Esophagus muscularis mucosa (tissue), 4 donors: ENCODE measurements at regions not wholly inside any gene's neighbourhood (a gene's known extent, or its start where the extent isn't known, plus 50 kb on each side); places are given as distances from the start of the nearest gene placed in this dataset.

Experiments used
- CTCF ChIP-seq, 3 experiments: fragments of 200-600 bp in 2 of 3; fragments of 450-650 bp in 1 of 3; sonication (generic) in 2 of 3; IDR thresholded peaks; one replicate each; pipeline ENCODE4 v1.5.1; 2017 to 2019; ENCODE audit warnings: antibody characterized with exemption in 3 of 3, mild to moderate bottlenecking in 2 of 3, moderate library complexity in 1 of 3
- EP300 ChIP-seq: sonication (generic); formaldehyde crosslinking; IDR thresholded peaks from one replicate; pipeline ENCODE4 v1.6.1; 2017; ENCODE audit warnings: antibody characterized with exemption
- POLR2A ChIP-seq: fragments of 450-650 bp; IDR thresholded peaks from one replicate; pipeline ENCODE4 v1.6.1; 2017; ENCODE audit warnings: antibody characterized with exemption, moderate library complexity, mild to moderate bottlenecking, low read depth
- POLR2AphosphoS5 ChIP-seq, 2 donors: sonication (generic); formaldehyde crosslinking; IDR thresholded peaks; one replicate each; pipeline ENCODE4 v1.6.1; 2017; ENCODE audit warnings: antibody characterized with exemption in 2 of 2

- TF ChIP-seq CTCF (IDR thresholded peaks at IDR 0.05) (no peak), EP300 (no peak), POLR2AphosphoS5 (IDR thresholded peaks at IDR 0.05) (no peak), POLR2A (no peak)
These were observed 281.0 kb downstream of the HINT1 start for GRCh38 chr5:130884023-130884422.
